ENCODE measurements at regions not wholly inside any gene's neighbourhood (a gene's known extent, or its start where the extent isn't known, plus 50 kb on each side); places are given as distances from the start of the nearest gene placed in this dataset.

GRCh38 chr10:95133016-95133752 is 60.9 kb upstream of the ACSM6 start (continued):
- TF ChIP-seq DEAF1 (CRISPR knock-in tag; IDR thresholded peaks at IDR 0.05) (peak; percentile 64), ESRRA (IDR thresholded peaks at IDR 0.05; ENCODE audit: borderline replicate concordance, low read depth) (peak; percentile 67; the same call in 1 of the 2 replicates), RFX7 (CRISPR knock-in tag; IDR thresholded peaks at IDR 0.05) (no peak), RAD51 (IDR thresholded peaks at IDR 0.05; ENCODE audit: borderline replicate concordance, low read depth) (peak; percentile 67; the same call in 1 of the 2 replicates), REST (IDR thresholded peaks at IDR 0.05; ENCODE audit: borderline replicate concordance) (peak; percentile 61), REST (CRISPR knock-in tag; IDR thresholded peaks at IDR 0.05; ENCODE audit: low read depth) (no peak), MNT (conservative IDR thresholded peaks at IDR 0.05) (peak in 1 of 2 experiments; percentile 48; a peak in 2 of 4 replicates), ATF7 (IDR thresholded peaks at IDR 0.05) (peak; percentile 20; the same call in 1 of the 2 replicates), MYC (IDR thresholded peaks at IDR 0.05; ENCODE audit: low read depth, low read length) (peak; percentile 55), MYC (CRISPR knock-in tag; IDR thresholded peaks at IDR 0.05; ENCODE audit: borderline replicate concordance, low read depth) (no peak)

Measured in K562 (cell line).